Chondrocyte (in vitro differentiated cells): ENCODE measurements at regions not wholly inside any gene's neighbourhood (a gene's known extent, or its start where the extent isn't known, plus 50 kb on each side); places are given as distances from the start of the nearest gene placed in this dataset.
A peak's percentile ranks its signal among the peaks of the same experiment; 100 is the strongest.
"Not testable (repeated sequence)": the region's sequence is repeated elsewhere in the genome, so short reads cannot be mapped to it uniquely, and the experiment has no call there.

Experiments
- DNase-seq: peaks from one replicate; pipeline ENCODE4 v3.0.0; 2021; ENCODE audit warnings: mixed read lengths, low spot score
- H3K27ac Mint-ChIP-seq: one replicate; pipeline ENCODE4 v1.8.0; 2021; ENCODE audit warnings: mild to moderate bottlenecking, moderate library complexity, mixed read lengths; ENCODE audit not compliant: unreplicated experiment
- H3K27me3 Mint-ChIP-seq: 2 replicates; pipeline ENCODE4 v1.8.0; 2021; ENCODE audit warnings: low read depth, mixed read lengths
- H3K36me3 Mint-ChIP-seq: 2 replicates; pipeline ENCODE4 v1.8.0; 2021; ENCODE audit warnings: low read depth, mixed read lengths
- H3K4me1 Mint-ChIP-seq: 2 replicates; pipeline ENCODE4 v1.8.0; 2021; ENCODE audit warnings: low read depth, mild to moderate bottlenecking, mixed read lengths
- H3K4me3 Mint-ChIP-seq: one replicate; pipeline ENCODE4 v1.8.0; 2021; ENCODE audit warnings: mild to moderate bottlenecking, moderate library complexity, mixed read lengths; ENCODE audit not compliant: unreplicated experiment
- H3K9me3 Mint-ChIP-seq: 2 replicates; pipeline ENCODE4 v1.8.0; 2021; ENCODE audit warnings: low read depth, mixed read lengths
- CTCF ChIP-seq: fragments of 200-600 bp; sonication (generic); IDR thresholded peaks from 2 replicates; pipeline ENCODE4 v1.5.0; 2021; ENCODE audit warnings: antibody characterized with exemption, mild to moderate bottlenecking, moderate library complexity

- H3K4me1 Mint-ChIP-seq: no peaks in the 10 kb centered on the region
- H3K27me3 Mint-ChIP-seq: no peaks in the 10 kb centered on the region
- H3K27ac Mint-ChIP-seq: no peak overlapping the region
- H3K36me3 Mint-ChIP-seq: peaks cover 12% of the 10 kb centered on the region
- peaks cover 35% of the 10 kb centered on the region for H3K9me3 Mint-ChIP-seq
- no peak for DNase-seq
- TF ChIP-seq CTCF: no peak
- no peak overlapping the region for H3K4me3 Mint-ChIP-seq
Measured at GRCh38 chr5:110309222-110309621, 417.2 kb downstream of the TMEM232 start.

- H3K4me3 Mint-ChIP-seq, H3K27me3 Mint-ChIP-seq, H3K4me1 Mint-ChIP-seq, DNase-seq, H3K27ac Mint-ChIP-seq, H3K36me3 Mint-ChIP-seq: not testable (repeated sequence)
- H3K9me3 Mint-ChIP-seq: peaks cover 16% of the 10 kb centered on the region
Measured at GRCh38 chr5:110316566-110316965, 409.9 kb downstream of the TMEM232 start.

- TF ChIP-seq CTCF: no peak
- H3K36me3 Mint-ChIP-seq: no peaks in the 10 kb centered on the region
- H3K27ac Mint-ChIP-seq: no peak overlapping the region
- no peak for DNase-seq
- H3K4me1 Mint-ChIP-seq: peaks cover 9% of the 10 kb centered on the region
- H3K4me3 Mint-ChIP-seq: no peak overlapping the region
- no peaks in the 10 kb centered on the region for H3K27me3 Mint-ChIP-seq
- peaks cover 3% of the 10 kb centered on the region for H3K9me3 Mint-ChIP-seq
Measured at GRCh38 chr5:110321117-110321516, 405.4 kb downstream of the TMEM232 start.

GRCh38 chr5:110323357-110323756 is 403.1 kb downstream of the TMEM232 start:
- no peak for TF ChIP-seq CTCF
- no peaks in the 10 kb centered on the region for H3K9me3 Mint-ChIP-seq
- DNase-seq: no peak

GRCh38 chr5:110323832-110324231 is 402.6 kb downstream of the TMEM232 start:
- Mint-ChIP-seq H3K27me3 (no peaks in the 10 kb centered on the region), H3K4me1 (peaks cover 9% of the 10 kb centered on the region), H3K27ac (no peak overlapping the region), H3K36me3 (no peaks in the 10 kb centered on the region), H3K9me3 (no peaks in the 10 kb centered on the region), H3K4me3 (no peak overlapping the region)
- DNase-seq: no peak
- no peak for TF ChIP-seq CTCF

More at GRCh38 chr5:110323357-110323756, 403.1 kb downstream of the TMEM232 start:
- Mint-ChIP-seq H3K4me1 (peaks cover 9% of the 10 kb centered on the region), H3K27ac (no peak overlapping the region), H3K36me3 (no peaks in the 10 kb centered on the region), H3K4me3 (no peak overlapping the region), H3K27me3 (no peaks in the 10 kb centered on the region)

- peaks cover 9% of the 10 kb centered on the region for H3K4me1 Mint-ChIP-seq
- H3K36me3 Mint-ChIP-seq: no peaks in the 10 kb centered on the region
- DNase-seq: no peak
Measured at GRCh38 chr5:110324876-110325275, 401.6 kb downstream of the TMEM232 start.

More at GRCh38 chr5:110324876-110325275, 401.6 kb downstream of the TMEM232 start:
- Mint-ChIP-seq H3K27me3 (no peaks in the 10 kb centered on the region), H3K9me3 (no peaks in the 10 kb centered on the region), H3K4me3 (no peak overlapping the region), H3K27ac (peak overlapping the region; percentile 10)
- TF ChIP-seq CTCF: no peak
